GM10266 (cell line): ENCODE measurements at regions not wholly inside any gene's neighbourhood (a gene's known extent, or its start where the extent isn't known, plus 50 kb on each side); places are given as distances from the start of the nearest gene placed in this dataset.

ENCODE experiments used
- DNase-seq: peaks from one replicate; pipeline ENCODE4 v3.0.0; 2012; ENCODE audit errors: extremely low spot score
- TF ChIP-seq, protein P1 (sequence below): IDR thresholded peaks from 2 replicates; pipeline ENCODE4 v1.5.1; 2012; ENCODE audit warnings: mild to moderate bottlenecking, low read depth; ENCODE audit not compliant: control insufficient read depth, insufficient read depth; ENCODE audit errors: missing control alignments

GRCh38 chr3:106617276-106617675, 748.5 kb upstream of the CBLB start:
- DNase-seq, result no peak
- TF ChIP-seq, protein P1, sequence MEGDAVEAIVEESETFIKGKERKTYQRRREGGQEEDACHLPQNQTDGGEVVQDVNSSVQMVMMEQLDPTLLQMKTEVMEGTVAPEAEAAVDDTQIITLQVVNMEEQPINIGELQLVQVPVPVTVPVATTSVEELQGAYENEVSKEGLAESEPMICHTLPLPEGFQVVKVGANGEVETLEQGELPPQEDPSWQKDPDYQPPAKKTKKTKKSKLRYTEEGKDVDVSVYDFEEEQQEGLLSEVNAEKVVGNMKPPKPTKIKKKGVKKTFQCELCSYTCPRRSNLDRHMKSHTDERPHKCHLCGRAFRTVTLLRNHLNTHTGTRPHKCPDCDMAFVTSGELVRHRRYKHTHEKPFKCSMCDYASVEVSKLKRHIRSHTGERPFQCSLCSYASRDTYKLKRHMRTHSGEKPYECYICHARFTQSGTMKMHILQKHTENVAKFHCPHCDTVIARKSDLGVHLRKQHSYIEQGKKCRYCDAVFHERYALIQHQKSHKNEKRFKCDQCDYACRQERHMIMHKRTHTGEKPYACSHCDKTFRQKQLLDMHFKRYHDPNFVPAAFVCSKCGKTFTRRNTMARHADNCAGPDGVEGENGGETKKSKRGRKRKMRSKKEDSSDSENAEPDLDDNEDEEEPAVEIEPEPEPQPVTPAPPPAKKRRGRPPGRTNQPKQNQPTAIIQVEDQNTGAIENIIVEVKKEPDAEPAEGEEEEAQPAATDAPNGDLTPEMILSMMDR, result no peak

DNA sequence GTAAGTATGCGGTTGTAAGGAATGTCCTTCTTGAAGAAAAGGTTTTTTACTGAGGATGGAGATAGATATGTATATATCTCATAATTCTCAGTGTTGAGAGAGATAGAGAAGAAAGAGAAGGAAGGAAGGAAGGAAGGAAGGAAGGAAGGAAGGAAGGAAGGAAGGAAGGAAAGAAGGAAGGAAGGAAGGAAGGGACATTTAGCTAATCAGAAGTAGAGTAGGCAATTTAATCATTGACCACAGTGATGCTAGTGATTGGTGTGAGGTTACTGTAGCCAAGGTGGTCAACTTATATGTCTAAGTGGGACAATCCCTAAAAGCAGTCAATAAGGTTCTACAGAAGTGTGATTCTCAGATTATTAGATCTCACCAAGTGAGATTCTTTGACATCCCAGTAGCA, 751.8 kb upstream of the CBLB start:
- TF ChIP-seq, protein P1, result no peak
- DNase-seq, result no peak

- DNase-seq, result no peak
- TF ChIP-seq, protein P1, result no peak
These were observed 753.1 kb upstream of the CCDC54 start for GRCh38 chr3:106624154-106624553.

GRCh38 chr3:106628407-106628806, 748.8 kb upstream of the CCDC54 start:
- no peak for DNase-seq
- TF ChIP-seq, protein P1, result no peak

GRCh38 chr3:106629215-106629832, 747.9 kb upstream of the CCDC54 start:
- no peak for DNase-seq
- TF ChIP-seq, protein P1, result no peak

DNA sequence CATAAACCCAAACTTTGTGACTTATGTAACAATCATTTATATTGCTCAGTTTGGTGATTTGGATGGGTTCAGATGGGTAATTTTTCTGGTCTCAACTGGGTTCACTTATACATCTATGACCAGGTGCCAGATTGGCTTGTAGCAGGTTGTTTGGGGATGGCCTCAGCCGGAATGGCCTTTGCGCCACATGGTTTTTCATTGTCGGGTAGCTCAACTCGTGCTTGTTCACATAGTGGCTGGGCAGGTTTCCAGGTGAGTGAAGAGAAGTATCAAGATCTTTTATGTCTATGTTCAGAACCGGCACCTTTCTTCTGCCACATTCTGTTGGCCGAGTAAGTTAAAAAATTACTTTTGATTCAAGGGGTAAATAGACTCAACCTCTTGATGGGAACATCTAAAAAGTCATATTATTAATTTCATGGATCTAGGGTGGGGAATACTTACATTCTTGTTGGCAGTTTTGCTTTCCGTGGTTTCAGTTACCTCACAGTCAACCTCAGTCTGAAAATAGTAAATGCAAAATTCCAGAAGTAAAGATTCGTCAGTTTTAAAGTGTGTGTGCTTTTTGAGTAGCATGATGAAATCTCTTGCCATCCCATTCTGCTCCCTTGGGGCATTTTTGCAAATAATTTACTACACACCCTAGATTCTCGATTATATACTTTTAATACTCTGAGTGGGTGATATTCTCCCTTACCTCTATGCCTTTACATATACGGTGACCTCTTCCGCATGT, 745.7 kb upstream of the CCDC54 start:
- TF ChIP-seq, protein P1, result no peak
- no peak for DNase-seq

- DNase-seq, result no peak
- TF ChIP-seq, protein P1, result no peak
These were observed 742.0 kb upstream of the CCDC54 start for GRCh38 chr3:106635271-106635670.
